Adrenal gland (tissue), 5 donors: ENCODE measurements at regions not wholly inside any gene's neighbourhood (a gene's known extent, or its start where the extent isn't known, plus 50 kb on each side); places are given as distances from the start of the nearest gene placed in this dataset.

ENCODE experiments used
- CTCF ChIP-seq, 6 experiments: fragments of 450-650 bp in 4 of 6; fragments of 200-600 bp in 2 of 6; sonication (generic) in 1 of 6; IDR thresholded peaks; 1 replicate in 5 of 6; 2 replicates in 1 of 6; pipeline versions ENCODE4 v1.5.1 to v1.8.0; 2016 to 2021; ENCODE audit warnings: antibody characterized with exemption in 6 of 6, mild to moderate bottlenecking in 2 of 6, moderate library complexity in 1 of 6
- POLR2A ChIP-seq, 2 donors: fragments of 450-650 bp; IDR thresholded peaks; one replicate each; pipeline ENCODE4 v1.6.1; 2017; ENCODE audit warnings: antibody characterized with exemption in 2 of 2, mild to moderate bottlenecking in 2 of 2, moderate library complexity in 1 of 2
- donor health status: DM: no; HTN: no; CAD: no.

- TF ChIP-seq CTCF (IDR thresholded peaks at IDR 0.05) (no peak), POLR2A (IDR thresholded peaks at IDR 0.05) (no peak)
These were observed 97.3 kb upstream of the HMHB1 start for GRCh38 chr5:143714629-143715028.
